NCI-H1694 (cell line): ENCODE measurements at regions not wholly inside any gene's neighbourhood (a gene's known extent, or its start where the extent isn't known, plus 50 kb on each side); places are given as distances from the start of the nearest gene placed in this dataset.
"Not testable (repeated sequence)": the region's sequence is repeated elsewhere in the genome, so short reads cannot be mapped to it uniquely, and the experiment has no call there.

Source experiments
- DNase-seq: peaks from one replicate; lab custom pipeline; 2025; lab: John Stamatoyannopoulos, UW

DNA sequence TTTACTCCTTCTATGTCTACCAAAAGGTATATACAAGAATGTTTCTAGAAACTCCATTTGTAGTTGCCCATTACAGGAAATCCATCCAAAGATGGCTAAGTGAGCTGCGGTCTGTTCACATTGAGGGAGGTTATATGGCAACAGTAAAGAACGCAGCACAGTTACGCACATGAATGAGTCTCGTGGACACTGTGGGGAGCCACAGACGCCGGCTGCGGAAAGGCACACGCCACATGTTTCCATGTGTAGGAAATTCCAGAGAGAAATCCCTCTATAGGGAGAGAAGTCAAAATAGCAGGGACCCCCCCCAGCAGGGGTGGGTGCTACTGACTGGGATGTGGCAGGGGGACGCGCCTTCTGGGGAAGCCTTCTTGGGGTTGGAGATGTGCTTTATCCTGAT is 139.0 kb upstream of the NCOR2 start:
- no peak for DNase-seq

DNA sequence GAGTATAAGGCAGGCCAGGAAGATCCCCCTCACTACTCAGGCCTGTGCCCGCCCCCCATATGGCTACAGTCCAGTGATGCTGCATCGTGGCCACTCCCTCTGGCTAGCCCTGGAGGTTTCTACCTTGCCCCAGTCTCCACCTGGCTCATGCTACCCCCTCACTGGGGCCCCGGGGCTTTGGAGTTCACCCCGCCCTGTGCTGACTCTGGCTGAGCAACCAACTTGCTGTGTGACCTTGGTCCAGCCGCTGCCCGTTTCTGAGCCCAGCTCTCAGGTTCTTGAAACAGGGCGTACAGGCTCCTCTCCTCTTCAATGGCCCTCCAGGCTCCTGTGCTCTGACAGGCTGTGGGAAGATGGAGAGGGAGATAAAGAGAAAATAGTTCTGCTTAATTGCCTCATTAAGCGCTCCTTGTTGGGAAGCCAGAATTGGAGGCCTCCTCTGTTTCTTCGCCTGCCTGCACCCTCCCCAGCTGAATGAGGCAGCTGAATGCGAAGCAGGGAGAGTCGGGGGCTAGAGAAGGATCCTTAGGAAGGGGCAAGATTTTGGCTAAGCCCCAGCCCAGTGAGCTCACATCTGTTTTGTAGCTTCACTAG is 138.2 kb upstream of the NCOR2 start:
- DNase-seq: no peak

DNA sequence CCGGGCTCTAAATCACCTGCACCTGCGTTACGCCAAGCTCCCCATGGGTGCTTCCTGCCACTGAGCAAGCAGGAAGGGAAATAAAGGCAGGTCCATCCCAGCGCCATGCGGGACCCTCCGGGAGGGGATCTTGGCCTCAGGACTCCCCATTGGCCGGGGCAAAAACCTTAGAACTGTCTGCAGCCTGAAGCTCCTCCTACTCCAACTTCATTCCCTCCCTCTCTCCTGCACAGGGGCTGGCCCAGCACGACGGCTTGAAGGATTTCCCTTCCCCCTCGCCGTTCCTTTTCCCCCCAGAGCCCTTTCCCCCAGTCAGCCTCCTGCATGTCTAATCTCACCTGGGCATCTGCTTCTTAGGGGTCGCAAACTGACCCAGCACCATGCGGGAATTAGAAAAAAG is 137.2 kb upstream of the NCOR2 start:
- DNase-seq: no peak

DNA sequence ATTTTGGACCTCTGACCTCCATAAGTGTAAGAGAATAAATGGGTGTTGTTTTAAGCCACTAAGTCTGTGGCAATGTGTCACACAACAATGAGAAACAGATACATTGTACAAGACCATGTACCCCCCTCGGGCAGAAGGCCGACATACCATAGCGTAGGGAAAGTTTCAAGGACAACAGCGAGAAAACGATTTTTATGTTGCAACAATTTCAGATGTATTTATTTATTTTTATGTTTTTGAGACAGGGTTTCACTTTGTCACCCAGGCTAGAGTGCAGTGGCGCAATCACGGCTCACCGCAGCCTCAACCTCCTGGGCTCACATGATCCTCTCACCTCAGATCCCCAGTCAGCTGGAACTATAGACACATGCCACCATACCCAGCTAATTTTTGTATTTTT is 136.4 kb upstream of the NCOR2 start:
- no peak for DNase-seq

DNA sequence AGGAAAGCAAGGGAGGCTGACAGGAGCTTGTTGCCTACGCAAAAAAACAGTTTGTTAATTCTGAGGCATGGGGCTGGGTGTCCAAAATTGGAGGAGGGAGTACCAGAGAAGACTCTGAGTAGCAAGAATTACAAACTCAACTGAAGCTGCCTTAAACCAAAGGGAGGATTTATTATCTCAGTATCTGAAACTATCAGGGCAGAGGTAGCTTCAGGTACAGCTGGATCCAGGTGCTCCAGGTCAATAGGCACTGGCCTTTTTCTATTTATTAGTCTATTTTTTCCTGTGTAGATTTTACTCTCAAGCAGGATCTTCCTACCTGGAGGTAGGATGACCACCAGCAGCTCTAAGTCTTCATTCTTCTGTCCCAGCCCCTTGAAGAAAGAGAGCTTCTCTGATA is 135.3 kb upstream of the NCOR2 start:
- no peak for DNase-seq

DNA sequence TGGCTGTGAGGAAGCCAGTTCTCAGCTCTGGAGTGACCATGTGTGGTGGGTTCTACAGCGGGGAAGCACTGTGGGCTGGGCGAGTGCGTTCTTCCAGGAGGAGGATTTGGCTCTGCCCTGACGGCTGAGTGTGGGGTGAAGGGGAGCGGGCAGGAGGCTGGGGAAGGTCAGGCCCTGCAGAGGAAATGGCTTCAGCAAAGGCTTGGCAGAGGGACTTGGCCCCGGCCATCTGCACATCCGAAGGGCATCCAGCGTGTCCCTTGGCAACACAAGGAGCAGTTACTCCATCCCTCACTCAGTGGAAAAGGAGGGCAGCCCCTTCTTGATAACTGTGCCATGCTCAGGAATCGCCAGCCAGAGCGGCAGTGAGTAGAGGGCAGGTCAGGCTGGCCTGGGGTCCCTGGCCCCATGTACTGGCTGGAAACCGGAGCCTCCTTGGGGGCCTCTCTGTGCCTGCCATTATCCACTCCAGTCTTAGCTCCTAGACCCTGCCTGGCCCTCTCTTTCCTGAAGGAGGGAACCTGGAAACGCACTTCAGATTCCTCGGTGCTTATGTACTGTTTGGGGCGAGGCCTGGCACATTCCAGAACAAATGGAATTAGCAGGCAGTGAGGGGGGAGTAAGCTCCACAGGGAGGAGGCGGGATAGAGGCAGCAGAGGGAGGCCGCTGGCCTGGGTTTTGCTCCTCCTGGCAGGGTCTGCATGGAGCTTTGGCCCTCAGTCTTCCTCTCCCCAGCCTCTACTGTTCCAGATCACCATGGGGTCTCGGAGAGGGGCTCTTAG is 133.6 kb upstream of the NCOR2 start:
- DNase-seq: no peak

DNA sequence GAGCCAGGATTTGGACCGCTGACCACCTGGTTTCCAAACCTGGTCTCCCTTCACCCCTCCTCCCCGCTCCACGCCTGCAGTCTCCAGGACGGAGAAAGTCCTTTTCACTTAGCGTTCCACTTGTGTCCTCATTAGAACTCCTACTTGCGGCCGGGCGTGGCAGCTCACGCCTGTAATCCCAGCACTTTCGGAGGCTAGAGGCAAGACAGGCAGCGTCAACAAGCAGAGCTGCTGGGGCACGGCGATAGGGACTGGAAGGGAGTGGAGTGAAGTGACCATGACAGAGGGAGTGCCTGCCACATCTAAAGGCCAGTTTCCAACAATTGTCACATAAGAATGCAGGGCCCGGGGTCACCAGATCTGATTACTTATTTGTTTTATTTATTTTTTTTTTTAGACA is 132.5 kb upstream of the NCOR2 start:
- no peak for DNase-seq

DNA sequence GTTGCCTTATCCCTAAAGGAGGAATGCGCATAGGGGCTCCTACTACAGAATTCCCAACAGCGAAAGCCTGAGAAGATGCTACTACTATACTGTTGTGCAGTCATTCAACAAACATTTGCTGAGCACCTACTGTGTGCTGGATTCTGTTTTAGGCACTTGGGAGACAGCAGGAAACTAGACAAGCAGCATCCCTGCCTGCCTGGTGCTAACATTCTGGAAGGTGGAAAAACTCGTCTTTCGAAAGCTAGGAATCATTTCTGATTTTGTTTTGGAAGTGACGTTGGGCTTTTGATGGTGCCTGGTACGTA is 131.5 kb upstream of the NCOR2 start:
- DNase-seq: no peak

DNA sequence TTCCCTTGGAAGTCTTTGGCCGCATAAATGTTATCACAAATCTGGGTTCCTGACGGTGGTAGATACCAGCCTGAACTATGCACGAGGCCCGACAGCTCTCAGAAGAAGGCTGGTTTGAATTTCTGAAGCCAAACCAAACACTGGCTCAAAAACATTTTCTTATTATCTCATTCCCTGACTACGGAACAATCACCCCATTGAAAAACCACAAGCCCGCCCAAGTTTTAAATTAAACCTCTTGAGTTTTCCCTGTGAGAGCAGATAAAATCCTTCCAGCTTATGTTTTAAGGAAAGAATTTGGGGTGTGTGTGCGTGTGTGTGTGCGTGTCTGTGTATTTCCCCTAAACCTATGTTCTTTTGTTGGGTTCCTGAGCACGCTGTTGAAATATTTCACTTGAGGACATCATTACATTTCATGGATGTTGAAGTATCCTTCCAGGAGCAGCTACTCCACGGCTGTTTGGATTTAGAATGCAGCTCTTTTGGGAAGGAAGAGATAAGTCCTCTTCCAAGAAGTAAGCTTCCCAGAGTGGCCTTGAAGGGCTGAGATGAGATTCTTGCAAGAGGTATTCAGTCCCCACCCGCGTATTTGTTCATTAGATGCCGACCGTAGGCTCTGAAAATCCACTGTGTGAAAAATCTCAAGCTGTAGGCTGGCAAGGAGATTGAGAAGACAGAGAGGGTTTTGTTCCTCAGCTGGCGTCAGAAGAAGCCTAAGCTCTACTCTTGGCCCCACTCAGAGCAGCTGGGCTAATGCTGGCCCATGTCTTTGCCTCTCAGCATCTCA is 131.0 kb upstream of the NCOR2 start:
- no peak for DNase-seq

DNA sequence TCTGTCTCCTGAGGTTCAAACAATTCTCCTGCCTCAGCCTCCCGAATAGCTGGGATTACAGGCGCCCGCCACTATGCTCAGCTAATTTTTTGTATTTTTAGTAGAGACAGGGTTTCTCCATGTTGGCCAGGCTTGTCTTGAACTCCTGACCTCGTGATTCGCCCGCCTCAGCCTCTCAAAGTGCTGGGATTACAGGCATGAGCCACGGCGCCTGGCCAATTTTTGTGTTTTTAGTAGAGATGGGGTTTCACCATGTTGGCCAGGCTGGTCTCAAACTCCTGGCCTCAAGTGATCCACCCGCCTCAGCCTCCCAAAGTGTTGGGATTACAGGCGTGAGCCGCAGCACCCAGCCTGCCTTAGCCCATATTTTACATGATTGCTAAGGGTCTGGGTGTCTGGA is 130.3 kb upstream of the NCOR2 start:
- not testable (repeated sequence) for DNase-seq

DNA sequence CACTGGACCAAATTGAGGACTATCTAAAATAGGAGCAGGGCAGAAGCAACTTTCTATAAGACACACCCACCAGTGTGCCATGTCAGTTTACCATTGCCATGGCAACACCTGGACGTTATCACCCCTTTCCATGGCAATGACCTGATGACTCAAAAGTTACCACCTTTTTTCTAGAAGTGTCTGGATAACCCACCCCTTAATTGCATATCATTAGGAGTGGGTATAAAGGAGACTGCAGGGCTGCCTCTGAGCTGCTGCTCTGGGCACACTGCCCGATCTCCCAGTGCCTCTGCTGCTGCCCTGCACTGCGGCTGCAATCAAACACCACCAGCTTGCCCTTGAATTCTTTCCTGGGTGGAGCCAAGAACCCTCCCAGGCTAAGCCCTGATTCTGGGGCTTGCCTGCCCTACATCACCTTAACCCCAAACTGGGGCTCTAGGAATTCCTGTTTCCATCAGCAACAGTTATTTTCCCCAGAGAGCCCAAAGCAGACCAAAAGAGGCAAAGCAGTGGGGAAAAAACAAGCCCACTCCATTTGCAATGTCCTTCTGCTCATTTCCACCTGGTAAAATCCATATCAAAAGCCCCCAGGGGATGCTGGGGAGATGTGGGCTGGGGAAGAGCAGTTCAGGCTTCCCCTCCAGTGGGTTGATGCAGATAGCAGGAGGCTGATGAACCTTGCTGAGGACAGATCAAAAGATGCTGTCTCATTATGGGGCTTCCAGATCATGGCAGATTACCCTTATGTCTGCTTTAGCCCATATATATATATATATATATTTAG is 129.5 kb upstream of the NCOR2 start:
- peak; percentile 78 for DNase-seq

DNA sequence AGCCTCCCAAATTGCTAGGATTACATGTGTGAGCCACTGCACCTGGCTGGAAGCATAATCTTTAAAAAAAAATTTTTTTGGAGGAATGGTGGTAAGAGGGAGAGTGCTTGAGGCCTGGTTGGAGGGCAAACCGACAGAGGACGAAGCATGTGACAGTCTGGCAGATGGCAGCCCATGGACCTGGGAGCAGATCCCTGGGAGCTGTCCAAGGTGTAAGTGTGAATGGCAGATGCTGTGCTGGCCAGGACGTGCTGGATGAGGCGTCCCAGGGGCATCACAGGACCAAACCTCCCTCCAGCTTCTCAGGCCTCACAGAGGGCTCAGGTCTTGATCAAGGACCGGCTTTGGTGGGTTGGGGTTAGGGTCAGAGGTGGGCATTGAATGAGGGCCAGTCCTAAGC is 128.4 kb upstream of the NCOR2 start:
- peak; percentile 26 for DNase-seq

DNA sequence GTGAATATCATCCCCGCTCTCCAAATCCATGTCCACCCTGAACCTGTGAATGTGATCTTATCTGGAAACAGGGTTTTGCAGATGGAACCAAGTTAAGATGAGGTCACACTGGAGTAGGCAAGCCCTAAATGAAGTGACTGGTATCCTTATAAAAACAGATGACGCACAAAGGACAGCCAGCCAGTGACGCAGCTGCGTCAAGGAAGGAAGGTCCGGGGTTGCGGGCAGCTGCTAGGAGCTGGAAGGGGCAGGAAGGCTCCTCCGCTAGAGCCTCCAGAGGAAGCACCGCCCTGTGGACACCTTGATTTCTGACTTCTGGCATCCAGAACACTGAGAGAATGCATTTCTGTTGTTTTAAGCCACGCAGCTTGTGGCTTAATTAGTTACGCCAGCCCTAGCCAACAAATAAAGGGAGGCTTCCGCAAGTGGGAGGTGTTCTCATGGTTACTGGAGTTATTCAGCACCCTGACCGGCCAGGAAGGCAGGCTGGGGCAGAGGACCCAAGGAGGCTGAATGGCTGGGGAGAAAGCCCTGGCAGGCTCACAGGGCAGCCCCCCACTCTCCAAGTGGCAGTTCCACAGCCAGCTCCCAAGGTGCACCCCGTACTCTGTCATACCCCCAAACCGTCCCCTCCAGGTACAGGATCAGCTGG is 127.6 kb upstream of the NCOR2 start:
- peak; percentile 58 for DNase-seq

DNA sequence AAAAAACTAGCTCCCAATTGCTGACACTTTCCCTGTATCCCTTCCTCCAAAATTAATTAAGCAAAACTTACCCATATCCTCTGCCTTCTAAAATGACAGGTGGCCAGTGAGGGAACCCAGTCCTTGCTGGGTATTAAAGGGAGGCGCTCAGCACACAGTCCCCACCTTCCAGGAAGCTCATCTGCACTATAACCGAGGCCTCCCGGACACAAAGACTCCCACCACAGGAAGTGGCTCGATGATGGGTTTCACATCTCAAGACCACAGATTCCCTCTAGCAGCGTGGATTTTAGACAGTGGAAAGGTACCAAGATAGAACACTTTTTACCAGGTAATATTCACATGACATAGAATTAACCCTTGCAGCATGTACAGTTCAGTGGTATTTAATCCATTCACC is 126.8 kb upstream of the NCOR2 start:
- no peak for DNase-seq

DNA sequence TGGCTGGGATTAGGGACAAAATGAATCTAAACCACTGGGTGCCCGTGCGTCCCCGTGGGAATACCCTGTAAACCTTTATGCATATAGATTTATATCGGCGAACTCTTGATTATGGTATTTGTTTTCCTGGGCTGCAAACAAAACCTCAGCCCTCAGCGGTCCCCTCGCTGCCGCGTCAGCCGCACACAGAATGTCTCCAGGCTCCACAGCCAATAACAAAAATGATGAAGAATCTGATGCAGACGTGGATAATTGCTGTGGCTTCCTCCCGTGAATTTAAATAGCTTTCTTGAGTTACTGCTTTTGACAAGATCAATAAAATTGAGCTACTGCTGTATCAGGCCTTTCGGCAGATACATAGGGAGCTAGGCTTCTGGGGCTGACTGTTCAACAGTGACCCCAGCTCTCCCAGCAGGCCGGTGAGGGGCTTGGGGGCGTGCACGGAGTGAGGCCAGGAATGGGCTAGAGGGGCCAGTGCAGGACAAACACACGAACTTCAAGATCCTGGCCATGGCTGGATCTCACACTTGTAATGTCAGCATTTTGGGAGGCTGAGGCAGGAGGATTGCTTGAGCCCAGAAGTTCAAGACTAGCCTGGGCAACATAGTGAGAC is 125.8 kb upstream of the NCOR2 start:
- no peak for DNase-seq

DNA sequence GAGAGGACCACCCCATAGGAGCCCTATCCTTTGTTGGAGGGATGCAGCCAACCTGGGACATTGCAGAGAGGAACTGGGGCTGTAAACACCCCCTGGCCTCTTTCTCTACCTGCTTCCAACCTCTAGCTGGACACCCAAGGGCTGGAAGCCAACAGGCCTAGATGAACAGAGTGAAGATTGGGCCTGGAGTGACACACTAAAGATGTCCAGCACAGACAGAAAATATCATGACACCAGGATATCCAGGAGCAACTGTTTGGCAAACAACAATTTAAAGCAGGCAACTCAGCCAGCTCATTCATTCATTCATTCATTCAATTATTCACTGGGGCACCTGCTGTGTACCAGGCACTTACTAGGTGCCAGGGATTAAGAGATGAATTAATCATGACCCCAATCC is 125.0 kb upstream of the NCOR2 start:
- no peak for DNase-seq

DNA sequence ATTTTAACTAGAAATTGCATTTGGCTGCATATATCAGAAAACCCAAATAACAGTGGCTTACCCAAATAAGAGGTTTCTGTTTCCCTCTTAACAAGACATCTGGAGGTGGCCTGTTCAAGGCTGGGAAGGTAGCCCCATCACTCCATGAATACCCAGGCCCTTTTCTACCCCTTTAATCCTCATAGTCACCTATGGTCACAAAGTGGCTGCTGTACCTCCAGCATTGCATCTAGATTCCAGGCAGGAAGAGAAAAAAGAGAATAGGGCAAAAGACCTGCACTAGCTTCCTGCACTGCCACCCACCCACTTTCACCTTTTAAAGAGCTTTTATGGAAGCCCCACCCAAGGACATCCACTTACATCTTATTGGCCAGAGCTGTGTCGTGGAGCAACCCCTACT is 124.0 kb upstream of the NCOR2 start:
- no peak for DNase-seq

DNA sequence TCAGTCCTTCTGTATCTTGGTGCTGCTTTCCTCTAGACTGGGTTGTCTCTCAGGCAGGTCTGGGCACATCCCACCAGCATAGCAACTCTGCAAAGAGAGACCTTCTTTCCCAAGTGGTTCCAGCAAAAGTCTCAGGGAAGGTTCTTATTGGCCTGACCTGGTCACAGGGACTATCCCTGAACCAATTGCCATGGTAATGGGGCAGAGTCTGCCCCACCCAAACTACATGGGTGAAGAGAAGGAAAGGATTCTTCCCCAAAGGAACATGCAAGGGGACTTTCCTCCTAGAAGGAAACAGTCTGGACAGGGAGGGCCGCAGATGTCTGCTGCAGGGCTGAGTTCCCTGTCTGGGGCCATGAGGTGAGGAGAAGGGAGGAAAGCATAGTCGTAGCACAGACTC is 122.2 kb upstream of the NCOR2 start:
- DNase-seq: no peak

DNA sequence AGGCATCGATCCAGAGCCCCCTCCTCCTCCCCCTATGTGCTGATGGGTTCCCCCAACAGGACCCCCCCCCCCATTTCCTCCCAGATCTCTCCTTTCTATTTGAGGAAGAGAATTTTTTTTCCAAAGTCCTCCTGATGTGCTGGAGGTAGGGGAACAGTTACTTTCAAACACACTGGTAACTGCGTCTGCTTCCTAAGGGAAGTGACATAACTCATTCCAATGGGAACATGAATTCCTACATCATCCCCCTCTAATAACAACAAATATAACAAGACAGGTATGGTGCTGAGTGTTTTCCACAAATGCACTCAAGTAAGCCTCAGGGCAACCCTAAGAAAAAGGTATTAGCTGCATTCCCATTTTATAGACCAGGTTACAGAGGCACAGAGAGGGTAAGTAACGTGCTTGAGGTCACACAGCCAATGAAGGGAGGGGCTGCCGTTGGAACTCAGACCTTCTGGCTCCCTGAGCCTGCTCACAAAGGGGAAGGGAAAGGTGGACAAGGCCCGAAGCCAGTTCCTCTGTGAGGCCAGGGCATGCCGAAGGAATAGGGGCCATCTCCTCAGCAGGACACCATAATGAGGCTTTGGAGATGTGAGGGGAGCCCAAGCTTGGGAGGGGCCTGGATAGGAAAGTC is 121.1 kb upstream of the NCOR2 start:
- no peak for DNase-seq

DNA sequence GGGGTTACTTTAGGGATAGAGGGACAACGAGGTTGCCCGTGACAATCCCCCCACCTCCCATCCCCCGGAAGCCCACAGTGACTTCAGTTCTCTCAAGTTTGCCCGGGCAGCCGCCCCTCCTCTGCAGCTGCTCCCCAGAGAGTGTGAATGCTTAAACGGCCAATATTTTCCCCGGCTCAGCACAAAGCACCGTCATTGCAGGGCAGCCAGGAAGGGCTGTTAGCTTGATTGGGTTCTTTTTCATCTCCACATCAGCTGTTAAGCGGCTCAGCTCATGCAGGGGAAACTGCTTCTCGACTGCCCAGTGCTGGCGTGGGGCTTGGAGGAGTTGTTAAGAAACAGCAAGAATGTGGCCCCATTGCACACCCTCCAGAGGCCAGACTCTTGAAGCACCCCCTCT is 120.5 kb upstream of the NCOR2 start:
- peak; percentile 50 for DNase-seq
